HFFc6 (cell line): ENCODE measurements at regions not wholly inside any gene's neighbourhood (a gene's known extent, or its start where the extent isn't known, plus 50 kb on each side); places are given as distances from the start of the nearest gene placed in this dataset.
A peak's percentile ranks its signal among the peaks of the same experiment; 100 is the strongest.

ENCODE experiments used
- DNase-seq: peaks from one replicate; pipeline ENCODE4 v3.0.0-alpha.2; 2018
- H3K27ac Mint-ChIP-seq: 2 replicates; pipeline ENCODE4 v1.8.0; 2020; ENCODE audit warnings: mild to moderate bottlenecking, mixed read lengths
- H3K27me3 Mint-ChIP-seq: 2 replicates; pipeline ENCODE4 v1.8.0; 2021; ENCODE audit warnings: mild to moderate bottlenecking, moderate library complexity, mixed read lengths; ENCODE audit not compliant: insufficient read depth
- H3K36me3 Mint-ChIP-seq: 2 replicates; pipeline ENCODE4 v1.8.0; 2021; ENCODE audit warnings: low read depth, mixed read lengths
- H3K4me1 Mint-ChIP-seq: 2 replicates; pipeline ENCODE4 v1.8.0; 2020; ENCODE audit warnings: low read depth, mixed read lengths
- H3K4me3 Mint-ChIP-seq: 2 replicates; pipeline ENCODE4 v1.8.0; 2020; ENCODE audit warnings: mild to moderate bottlenecking, moderate library complexity, mixed read lengths
- H3K9me3 Mint-ChIP-seq: 2 replicates; pipeline ENCODE4 v1.8.0; 2020; ENCODE audit warnings: mild to moderate bottlenecking, mixed read lengths
- TF ChIP-seq, protein P1 (sequence below): fragments of 200-600 bp; sonication (generic); IDR thresholded peaks from 2 replicates; pipeline ENCODE4 v1.5.0; 2021; ENCODE audit warnings: antibody characterized with exemption, mild to moderate bottlenecking

DNA sequence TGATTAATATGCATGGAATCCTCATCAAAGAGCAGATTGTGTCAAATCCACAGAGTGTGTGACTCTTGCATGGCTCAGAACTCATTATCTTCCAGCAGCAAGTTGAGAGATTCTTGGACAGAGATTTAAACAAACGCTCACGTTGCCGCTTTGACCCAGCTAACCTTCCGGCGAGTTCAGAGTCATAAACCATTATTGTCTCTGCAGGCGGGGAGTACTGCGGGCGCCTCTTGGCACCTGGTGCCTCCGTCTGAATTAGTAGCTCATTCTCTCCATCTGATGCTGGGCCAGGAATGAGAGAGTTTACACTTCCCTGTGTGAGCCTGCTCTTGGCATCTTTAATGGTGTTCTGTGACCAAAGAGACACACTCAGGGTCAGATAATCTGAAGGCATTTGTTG is 138.6 kb upstream of the WSCD1 start:
- H3K36me3 Mint-ChIP-seq, result no peaks in the 10 kb centered on the region
- no peak overlapping the region for H3K4me3 Mint-ChIP-seq
- DNase-seq, result no peak
- no peak overlapping the region for H3K27ac Mint-ChIP-seq
- H3K27me3 Mint-ChIP-seq, result peaks cover 9% of the 10 kb centered on the region; the same call in 1 of the 2 replicates
- TF ChIP-seq, protein P1, sequence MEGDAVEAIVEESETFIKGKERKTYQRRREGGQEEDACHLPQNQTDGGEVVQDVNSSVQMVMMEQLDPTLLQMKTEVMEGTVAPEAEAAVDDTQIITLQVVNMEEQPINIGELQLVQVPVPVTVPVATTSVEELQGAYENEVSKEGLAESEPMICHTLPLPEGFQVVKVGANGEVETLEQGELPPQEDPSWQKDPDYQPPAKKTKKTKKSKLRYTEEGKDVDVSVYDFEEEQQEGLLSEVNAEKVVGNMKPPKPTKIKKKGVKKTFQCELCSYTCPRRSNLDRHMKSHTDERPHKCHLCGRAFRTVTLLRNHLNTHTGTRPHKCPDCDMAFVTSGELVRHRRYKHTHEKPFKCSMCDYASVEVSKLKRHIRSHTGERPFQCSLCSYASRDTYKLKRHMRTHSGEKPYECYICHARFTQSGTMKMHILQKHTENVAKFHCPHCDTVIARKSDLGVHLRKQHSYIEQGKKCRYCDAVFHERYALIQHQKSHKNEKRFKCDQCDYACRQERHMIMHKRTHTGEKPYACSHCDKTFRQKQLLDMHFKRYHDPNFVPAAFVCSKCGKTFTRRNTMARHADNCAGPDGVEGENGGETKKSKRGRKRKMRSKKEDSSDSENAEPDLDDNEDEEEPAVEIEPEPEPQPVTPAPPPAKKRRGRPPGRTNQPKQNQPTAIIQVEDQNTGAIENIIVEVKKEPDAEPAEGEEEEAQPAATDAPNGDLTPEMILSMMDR, result no peak
- H3K4me1 Mint-ChIP-seq, result no peaks in the 10 kb centered on the region
- H3K9me3 Mint-ChIP-seq, result peaks cover 9% of the 10 kb centered on the region; the same call in 1 of the 2 replicates

DNA sequence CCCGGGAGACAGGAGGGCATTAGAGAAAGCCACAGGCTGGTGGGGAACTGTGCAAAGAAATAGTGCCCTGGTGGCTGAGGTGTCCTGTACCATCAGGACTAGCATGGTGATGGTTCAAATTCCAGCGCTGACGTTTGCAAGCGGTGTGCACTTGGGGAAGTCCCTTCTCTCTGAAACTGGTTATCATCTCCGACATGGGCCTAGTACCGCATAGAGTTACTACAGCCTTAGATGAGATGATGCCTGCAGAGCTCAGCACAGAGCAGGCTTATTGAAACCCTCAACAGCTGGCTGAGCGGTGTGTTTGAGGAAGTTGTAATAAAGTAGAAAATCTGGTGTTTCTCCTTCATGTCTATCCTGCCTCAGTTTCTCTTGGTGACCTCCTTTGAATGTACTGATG is 136.7 kb upstream of the WSCD1 start:
- DNase-seq, result no peak
- Mint-ChIP-seq H3K27ac (no peak overlapping the region), H3K4me1 (no peaks in the 10 kb centered on the region), H3K4me3 (no peak overlapping the region), H3K9me3 (peaks cover 5% of the 10 kb centered on the region; the same call in 1 of the 2 replicates), H3K27me3 (peaks cover 11% of the 10 kb centered on the region; the same call in 1 of the 2 replicates), H3K36me3 (no peaks in the 10 kb centered on the region)
- TF ChIP-seq, protein P1, result no peak

GRCh38 chr17:5941258-5941657 is 128.9 kb upstream of the WSCD1 start:
- peak overlapping the region; percentile 10; the same call in 1 of the 2 replicates for H3K4me3 Mint-ChIP-seq
- no peaks in the 10 kb centered on the region for H3K36me3 Mint-ChIP-seq
- H3K4me1 Mint-ChIP-seq, result no peaks in the 10 kb centered on the region
- H3K27me3 Mint-ChIP-seq, result peaks cover 22% of the 10 kb centered on the region
- DNase-seq, result no peak
- TF ChIP-seq, protein P1, result no peak
- H3K9me3 Mint-ChIP-seq, result peaks cover 9% of the 10 kb centered on the region; the same call in 1 of the 2 replicates
- no peak overlapping the region for H3K27ac Mint-ChIP-seq

DNA sequence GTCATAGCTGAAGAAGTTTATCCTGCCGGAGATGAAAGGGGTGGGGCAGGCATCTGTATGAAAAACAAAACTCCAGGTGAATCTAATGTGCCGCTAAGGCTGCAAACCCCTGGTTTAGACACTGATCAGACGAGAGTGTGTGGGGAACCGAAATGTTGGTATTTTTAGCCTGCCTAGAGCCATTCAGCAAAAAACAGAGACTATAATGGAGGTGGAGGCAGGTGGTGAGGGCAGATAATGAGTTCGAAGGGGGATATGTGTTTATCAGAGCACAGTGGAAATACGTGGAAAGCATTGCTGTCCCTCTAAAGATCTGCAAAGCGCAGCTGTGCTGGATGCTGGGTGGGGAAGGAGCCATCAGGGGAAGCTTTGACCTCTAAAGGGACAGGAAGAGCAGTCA is 127.5 kb upstream of the WSCD1 start:
- Mint-ChIP-seq H3K9me3 (peaks cover 9% of the 10 kb centered on the region; the same call in 1 of the 2 replicates), H3K4me1 (no peaks in the 10 kb centered on the region), H3K36me3 (no peaks in the 10 kb centered on the region), H3K27ac (no peak overlapping the region), H3K4me3 (no peak overlapping the region), H3K27me3 (peaks cover 17% of the 10 kb centered on the region)
- DNase-seq, result no peak
- TF ChIP-seq, protein P1, result no peak

GRCh38 chr17:5943232-5943631 is 126.9 kb upstream of the WSCD1 start:
- no peak overlapping the region for H3K4me3 Mint-ChIP-seq

More at GRCh38 chr17:5943232-5943631, 126.9 kb upstream of the WSCD1 start:
- H3K27me3 Mint-ChIP-seq, result peaks cover 17% of the 10 kb centered on the region
- TF ChIP-seq, protein P1, result no peak
- no peak for DNase-seq
- H3K36me3 Mint-ChIP-seq, result no peaks in the 10 kb centered on the region
- no peak overlapping the region for H3K27ac Mint-ChIP-seq
- peaks cover 9% of the 10 kb centered on the region; the same call in 1 of the 2 replicates for H3K9me3 Mint-ChIP-seq
- no peaks in the 10 kb centered on the region for H3K4me1 Mint-ChIP-seq
